Neural cell (in vitro differentiated cells): ENCODE measurements at regions not wholly inside any gene's neighbourhood (a gene's known extent, or its start where the extent isn't known, plus 50 kb on each side); places are given as distances from the start of the nearest gene placed in this dataset.

Source experiments
- H2AFZ ChIP-seq: fragments of 200-600, 300-800 bp; sonication (generic), shearing (Covaris generic); 2 replicates; pipeline ENCODE4 v1.6.0; 2014; ENCODE audit warnings: low read depth, mild to moderate bottlenecking, antibody characterized with exemption, low read length, moderate library complexity
- H3F3A ChIP-seq: fragments of 200-600 bp; shearing (Covaris generic); 2 replicates; pipeline ENCODE4 v1.6.1; 2016; ENCODE audit warnings: mild to moderate bottlenecking, moderate library complexity, mixed read lengths, antibody characterized with exemption, low read length; ENCODE audit not compliant: insufficient read depth, poor library complexity, severe bottlenecking
- H3K27ac ChIP-seq: fragments of 200-600, 300-800 bp; sonication (generic), shearing (Covaris generic); 2 replicates; pipeline ENCODE4 v1.5.1; 2014; ENCODE audit warnings: mild to moderate bottlenecking, low read length, moderate library complexity
- H3K27me3 ChIP-seq: fragments of 300-800, 200-600 bp; sonication (generic), shearing (Covaris generic); 2 replicates; pipeline ENCODE4 v1.6.0; 2014; ENCODE audit warnings: mild to moderate bottlenecking, low read depth, low read length, moderate library complexity; ENCODE audit not compliant: insufficient read depth
- H3K36me3 ChIP-seq: fragments of 300-800, 200-600 bp; sonication (generic), shearing (Covaris generic); 2 replicates; pipeline ENCODE4 v1.5.1; 2014; ENCODE audit warnings: mild to moderate bottlenecking, antibody characterized with exemption, low read length, moderate library complexity; ENCODE audit not compliant: insufficient read depth
- H3K4me2 ChIP-seq: fragments of 300-800, 200-600 bp; sonication (generic), shearing (Covaris generic); 2 replicates; pipeline ENCODE4 v1.6.0; 2014; ENCODE audit warnings: mild to moderate bottlenecking, low read length
- H3K4me3 ChIP-seq: fragments of 300-800, 200-600 bp; sonication (generic), shearing (Covaris generic); 2 replicates; pipeline ENCODE4 v1.5.1; 2014; ENCODE audit warnings: mild to moderate bottlenecking, low read length, moderate library complexity
- H3K79me2 ChIP-seq: fragments of 200-600 bp; shearing (Covaris generic); replicated peaks from 2 replicates; pipeline ENCODE4 v1.6.0; 2014; ENCODE audit warnings: mild to moderate bottlenecking, low read length, moderate library complexity; ENCODE audit not compliant: insufficient read depth
- H3K9ac ChIP-seq: fragments of 300-800, 200-600 bp; sonication (generic), shearing (Covaris generic); 2 replicates; pipeline ENCODE4 v1.6.1; 2016; ENCODE audit warnings: mild to moderate bottlenecking, low read length, mixed read lengths
- H3K9me2 ChIP-seq: fragments of 200-600 bp; shearing (Covaris generic); 2 replicates; pipeline ENCODE4 v1.6.1; 2016; ENCODE audit warnings: mild to moderate bottlenecking, low read length, mixed read lengths; ENCODE audit not compliant: insufficient read depth
- H3K9me3 ChIP-seq: fragments of 200-600, 300-800 bp; sonication (generic), shearing (Covaris generic); 2 replicates; pipeline ENCODE4 v1.6.1; 2016; ENCODE audit warnings: mild to moderate bottlenecking, mixed run types, low read length, moderate library complexity, mixed read lengths
- H4K20me1 ChIP-seq: fragments of 200-600 bp; shearing (Covaris generic); 2 replicates; pipeline ENCODE4 v1.6.1; 2016; ENCODE audit warnings: mild to moderate bottlenecking, mixed run types; ENCODE audit not compliant: insufficient read depth
- EZH2 ChIP-seq: fragments of 200-600, 300-800 bp; shearing (Covaris generic), sonication (generic); IDR thresholded peaks from 2 replicates; pipeline ENCODE4 v1.6.1; 2014; ENCODE audit warnings: antibody characterized with exemption, low read length, borderline replicate concordance, mild to moderate bottlenecking; ENCODE audit not compliant: insufficient read depth, poor library complexity, severe bottlenecking
- MXI1 ChIP-seq: fragments of 450-650 bp; conservative IDR thresholded peaks from 2 replicates; pipeline ENCODE4 v1.6.1; 2014; ENCODE audit warnings: antibody characterized with exemption, mild to moderate bottlenecking; ENCODE audit not compliant: poor library complexity, severe bottlenecking
- POLR2AphosphoS5 ChIP-seq: IDR thresholded peaks from 2 replicates; pipeline ENCODE4 v1.6.1; 2012
- RAD21 ChIP-seq: fragments of 450-650 bp; conservative IDR thresholded peaks from 2 replicates; pipeline ENCODE4 v1.6.1; 2014; ENCODE audit warnings: antibody characterized with exemption, mild to moderate bottlenecking, moderate library complexity
- SMC3 ChIP-seq: fragments of 450-650 bp; conservative IDR thresholded peaks from 2 replicates; pipeline ENCODE4 v1.6.1; 2014; ENCODE audit warnings: antibody characterized with exemption, mild to moderate bottlenecking, moderate library complexity; ENCODE audit not compliant: poor library complexity
- TAF1 ChIP-seq: IDR thresholded peaks from 2 replicates; pipeline ENCODE4 v1.6.1; 2012; ENCODE audit warnings: low read depth
- TF ChIP-seq, protein P1 (sequence below): IDR thresholded peaks from 2 replicates; pipeline ENCODE4 v1.6.1; 2012; ENCODE audit warnings: borderline replicate concordance
- TF ChIP-seq, protein P2 (sequence below): fragments of 450-650 bp; IDR thresholded peaks from 2 replicates; pipeline ENCODE4 v1.5.1; 2014; ENCODE audit warnings: antibody characterized with exemption, mild to moderate bottlenecking, moderate library complexity; ENCODE audit not compliant: poor library complexity, severe bottlenecking

DNA sequence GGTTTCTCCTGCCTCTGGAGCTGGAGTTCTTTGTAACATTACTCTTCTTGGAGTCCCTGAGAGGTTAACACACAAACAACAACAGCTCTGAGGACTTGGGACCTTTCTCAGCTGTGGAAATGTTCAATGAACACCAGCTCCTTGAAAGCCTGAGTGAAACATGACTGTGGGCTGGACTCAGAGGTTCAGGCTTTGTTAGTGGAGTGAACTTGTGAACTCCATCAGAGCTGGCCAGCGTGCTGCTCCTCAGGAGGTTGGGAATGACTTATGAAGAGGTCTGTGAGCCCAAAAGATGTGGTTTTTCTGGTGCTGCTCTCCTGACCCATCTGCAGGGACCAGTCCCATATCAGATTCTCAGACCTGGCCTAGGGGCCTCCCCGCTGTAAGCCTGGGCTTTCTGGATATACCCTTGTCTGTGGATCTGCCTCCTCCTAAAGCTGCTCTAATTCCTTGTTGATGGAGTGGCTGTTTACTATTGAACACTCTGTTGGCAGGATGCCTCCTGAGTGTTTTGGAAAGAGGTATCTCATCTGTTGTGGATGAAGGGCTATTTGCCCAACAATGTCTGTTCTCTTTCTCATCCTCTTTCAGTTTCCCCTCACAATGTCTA is 170.0 kb upstream of the GDNF start:
- TF ChIP-seq RAD21 (no peak), MXI1 (no peak), SMC3 (no peak), EZH2 (no peak), POLR2AphosphoS5 (no peak), TAF1 (no peak)
- TF ChIP-seq, protein P1, sequence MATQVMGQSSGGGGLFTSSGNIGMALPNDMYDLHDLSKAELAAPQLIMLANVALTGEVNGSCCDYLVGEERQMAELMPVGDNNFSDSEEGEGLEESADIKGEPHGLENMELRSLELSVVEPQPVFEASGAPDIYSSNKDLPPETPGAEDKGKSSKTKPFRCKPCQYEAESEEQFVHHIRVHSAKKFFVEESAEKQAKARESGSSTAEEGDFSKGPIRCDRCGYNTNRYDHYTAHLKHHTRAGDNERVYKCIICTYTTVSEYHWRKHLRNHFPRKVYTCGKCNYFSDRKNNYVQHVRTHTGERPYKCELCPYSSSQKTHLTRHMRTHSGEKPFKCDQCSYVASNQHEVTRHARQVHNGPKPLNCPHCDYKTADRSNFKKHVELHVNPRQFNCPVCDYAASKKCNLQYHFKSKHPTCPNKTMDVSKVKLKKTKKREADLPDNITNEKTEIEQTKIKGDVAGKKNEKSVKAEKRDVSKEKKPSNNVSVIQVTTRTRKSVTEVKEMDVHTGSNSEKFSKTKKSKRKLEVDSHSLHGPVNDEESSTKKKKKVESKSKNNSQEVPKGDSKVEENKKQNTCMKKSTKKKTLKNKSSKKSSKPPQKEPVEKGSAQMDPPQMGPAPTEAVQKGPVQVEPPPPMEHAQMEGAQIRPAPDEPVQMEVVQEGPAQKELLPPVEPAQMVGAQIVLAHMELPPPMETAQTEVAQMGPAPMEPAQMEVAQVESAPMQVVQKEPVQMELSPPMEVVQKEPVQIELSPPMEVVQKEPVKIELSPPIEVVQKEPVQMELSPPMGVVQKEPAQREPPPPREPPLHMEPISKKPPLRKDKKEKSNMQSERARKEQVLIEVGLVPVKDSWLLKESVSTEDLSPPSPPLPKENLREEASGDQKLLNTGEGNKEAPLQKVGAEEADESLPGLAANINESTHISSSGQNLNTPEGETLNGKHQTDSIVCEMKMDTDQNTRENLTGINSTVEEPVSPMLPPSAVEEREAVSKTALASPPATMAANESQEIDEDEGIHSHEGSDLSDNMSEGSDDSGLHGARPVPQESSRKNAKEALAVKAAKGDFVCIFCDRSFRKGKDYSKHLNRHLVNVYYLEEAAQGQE, result no peak
- TF ChIP-seq, protein P2, sequence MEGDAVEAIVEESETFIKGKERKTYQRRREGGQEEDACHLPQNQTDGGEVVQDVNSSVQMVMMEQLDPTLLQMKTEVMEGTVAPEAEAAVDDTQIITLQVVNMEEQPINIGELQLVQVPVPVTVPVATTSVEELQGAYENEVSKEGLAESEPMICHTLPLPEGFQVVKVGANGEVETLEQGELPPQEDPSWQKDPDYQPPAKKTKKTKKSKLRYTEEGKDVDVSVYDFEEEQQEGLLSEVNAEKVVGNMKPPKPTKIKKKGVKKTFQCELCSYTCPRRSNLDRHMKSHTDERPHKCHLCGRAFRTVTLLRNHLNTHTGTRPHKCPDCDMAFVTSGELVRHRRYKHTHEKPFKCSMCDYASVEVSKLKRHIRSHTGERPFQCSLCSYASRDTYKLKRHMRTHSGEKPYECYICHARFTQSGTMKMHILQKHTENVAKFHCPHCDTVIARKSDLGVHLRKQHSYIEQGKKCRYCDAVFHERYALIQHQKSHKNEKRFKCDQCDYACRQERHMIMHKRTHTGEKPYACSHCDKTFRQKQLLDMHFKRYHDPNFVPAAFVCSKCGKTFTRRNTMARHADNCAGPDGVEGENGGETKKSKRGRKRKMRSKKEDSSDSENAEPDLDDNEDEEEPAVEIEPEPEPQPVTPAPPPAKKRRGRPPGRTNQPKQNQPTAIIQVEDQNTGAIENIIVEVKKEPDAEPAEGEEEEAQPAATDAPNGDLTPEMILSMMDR, result no peak
- Histone ChIP-seq H3K79me2 (no peaks in the 10 kb centered on the region), H3K36me3 (no peaks in the 10 kb centered on the region), H4K20me1 (no peaks in the 10 kb centered on the region), H3K9ac (no peak overlapping the region), H3F3A (no peaks in the 10 kb centered on the region), H2AFZ (no peak overlapping the region), H3K9me2 (no peaks in the 10 kb centered on the region), H3K9me3 (no peaks in the 10 kb centered on the region), H3K27ac (no peak overlapping the region), H3K4me2 (no peak overlapping the region), H3K27me3 (no peaks in the 10 kb centered on the region), H3K4me3 (no peak overlapping the region)

DNA sequence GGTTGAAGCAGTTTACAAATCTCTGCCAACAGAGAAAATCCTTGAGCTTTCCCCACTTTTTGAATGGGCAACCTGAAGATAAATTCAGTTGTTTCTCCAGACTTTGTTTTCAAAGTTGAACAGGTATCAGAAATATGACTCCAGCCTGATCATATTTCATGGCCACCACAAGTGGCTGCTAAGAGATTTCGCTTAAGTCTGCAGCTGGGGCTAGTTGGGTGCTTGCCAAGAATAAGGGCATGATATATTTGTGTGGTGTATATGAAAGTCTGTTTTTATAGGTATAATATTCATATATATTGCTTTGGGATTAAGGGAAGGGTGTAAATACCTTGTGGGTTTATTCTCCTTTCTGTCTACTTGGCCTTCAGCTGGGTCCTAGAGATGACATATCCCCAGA is 168.4 kb upstream of the GDNF start:
- H3F3A ChIP-seq, result no peaks in the 10 kb centered on the region
- no peaks in the 10 kb centered on the region for H3K36me3 ChIP-seq

More for the DNA sequence above, 168.4 kb upstream of the GDNF start:
- Histone ChIP-seq H3K9ac (no peak overlapping the region), H3K79me2 (no peaks in the 10 kb centered on the region), H4K20me1 (no peaks in the 10 kb centered on the region), H3K9me3 (no peaks in the 10 kb centered on the region), H3K9me2 (no peaks in the 10 kb centered on the region), H3K4me3 (no peak overlapping the region), H3K27ac (no peak overlapping the region), H2AFZ (no peak overlapping the region), H3K4me2 (no peak overlapping the region), H3K27me3 (no peaks in the 10 kb centered on the region)
- TF ChIP-seq TAF1 (no peak), SMC3 (no peak)
- TF ChIP-seq, protein P2, result no peak
